H9 (cell line): ENCODE measurements at regions not wholly inside any gene's neighbourhood (a gene's known extent, or its start where the extent isn't known, plus 50 kb on each side); places are given as distances from the start of the nearest gene placed in this dataset.

ENCODE experiments used
- DNase-seq: peaks from one replicate; pipeline ENCODE4 v3.0.0-alpha.2; 2017
- H2AFZ ChIP-seq: one replicate; pipeline ENCODE4 v1.6.1; 2013; ENCODE audit warnings: mild to moderate bottlenecking, low read length, control low read depth, moderate library complexity
- H2AK5ac ChIP-seq: 2 replicates; pipeline ENCODE4 v1.6.1; 2013; ENCODE audit warnings: low read length, control low read depth, mixed read lengths; ENCODE audit not compliant: insufficient read length
- H2BK120ac ChIP-seq: one replicate; pipeline ENCODE4 v1.6.1; 2013; ENCODE audit warnings: low read depth, mild to moderate bottlenecking, low read length, control low read depth, inconsistent platforms; ENCODE audit not compliant: poor library complexity, severe bottlenecking
- H2BK12ac ChIP-seq: 2 replicates; pipeline ENCODE4 v1.6.1; 2013; ENCODE audit warnings: low read length, control low read depth, mixed read lengths, low read depth; ENCODE audit not compliant: insufficient read length
- H2BK15ac ChIP-seq: 2 replicates; pipeline ENCODE4 v1.6.1; 2013; ENCODE audit warnings: low read depth, low read length, control low read depth
- H2BK20ac ChIP-seq: one replicate; pipeline ENCODE4 v1.6.1; 2013; ENCODE audit warnings: low read depth, mild to moderate bottlenecking, low read length, control low read depth, inconsistent platforms; ENCODE audit not compliant: poor library complexity, severe bottlenecking
- H2BK5ac ChIP-seq: 2 replicates; pipeline ENCODE4 v1.6.1; 2013; ENCODE audit warnings: low read length, control low read depth, mixed read lengths; ENCODE audit not compliant: insufficient read length
- H3K14ac ChIP-seq: 2 replicates; pipeline ENCODE4 v1.6.1; 2013; ENCODE audit warnings: low read length, control low read depth; ENCODE audit not compliant: insufficient read depth
- H3K18ac ChIP-seq: 2 replicates; pipeline ENCODE4 v1.6.1; 2013; ENCODE audit warnings: low read depth, mild to moderate bottlenecking, mixed read lengths, low read length, control low read depth; ENCODE audit not compliant: insufficient read length
- H3K23ac ChIP-seq: 2 replicates; pipeline ENCODE4 v1.6.1; 2013; ENCODE audit warnings: low read length, control low read depth, mixed read lengths, low read depth; ENCODE audit not compliant: insufficient read length
- H3K23me2 ChIP-seq: 2 replicates; pipeline ENCODE4 v1.6.1; 2013; ENCODE audit warnings: low read depth, mild to moderate bottlenecking, mixed read lengths, low read length, control low read depth; ENCODE audit not compliant: insufficient read length, poor library complexity, severe bottlenecking
- H3K27ac ChIP-seq: 2 replicates; pipeline ENCODE4 v1.5.1; 2013; ENCODE audit warnings: low read length, control low read depth, mixed read lengths, low read depth; ENCODE audit not compliant: insufficient read length
- H3K27me3 ChIP-seq: 2 replicates; pipeline ENCODE4 v1.6.1; 2013; ENCODE audit warnings: low read length, control low read depth, inconsistent platforms; ENCODE audit not compliant: insufficient read depth
- H3K4ac ChIP-seq: 2 replicates; pipeline ENCODE4 v1.6.1; 2013; ENCODE audit warnings: low read depth, mild to moderate bottlenecking, control low read depth, inconsistent platforms, low read length, moderate library complexity
- H3K4me1 ChIP-seq: 2 replicates; pipeline ENCODE4 v1.6.1; 2013; ENCODE audit warnings: low read length, control low read depth, inconsistent platforms; ENCODE audit not compliant: insufficient read depth
- H3K4me2 ChIP-seq: 2 replicates; pipeline ENCODE4 v1.6.1; 2013; ENCODE audit warnings: low read length, control low read depth, mixed read lengths; ENCODE audit not compliant: insufficient read length, insufficient read depth
- H3K56ac ChIP-seq: 2 replicates; pipeline ENCODE4 v1.6.1; 2013; ENCODE audit warnings: low read depth, mild to moderate bottlenecking, mixed read lengths, low read length, control low read depth; ENCODE audit not compliant: insufficient read length
- H3K79me1 ChIP-seq: 2 replicates; pipeline ENCODE4 v1.6.1; 2013; ENCODE audit warnings: low read depth, mild to moderate bottlenecking, moderate library complexity, low read length, control low read depth, inconsistent platforms; ENCODE audit not compliant: insufficient read depth, poor library complexity, severe bottlenecking
- H3K79me2 ChIP-seq: 2 replicates; pipeline ENCODE4 v1.6.1; 2013; ENCODE audit warnings: low read length, control low read depth, inconsistent platforms; ENCODE audit not compliant: insufficient read depth
- H3K9ac ChIP-seq: 2 replicates; pipeline ENCODE4 v1.6.1; 2013; ENCODE audit warnings: low read length, control low read depth, mixed read lengths; ENCODE audit not compliant: insufficient read length; ENCODE audit errors: extremely low read depth
- H3K9me3 ChIP-seq: one replicate; pipeline ENCODE4 v1.6.1; 2013; ENCODE audit warnings: low read depth, low read length, inconsistent platforms; ENCODE audit not compliant: control insufficient read depth
- H3T11ph ChIP-seq: one replicate; pipeline ENCODE4 v1.6.1; 2013; ENCODE audit warnings: mild to moderate bottlenecking, low read length, control low read depth, inconsistent platforms
- H4K20me1 ChIP-seq: one replicate; pipeline ENCODE4 v1.6.1; 2013; ENCODE audit not compliant: control insufficient read depth, insufficient read length, insufficient read depth
- H4K5ac ChIP-seq: 2 replicates; pipeline ENCODE4 v1.6.1; 2013; ENCODE audit warnings: low read depth, mild to moderate bottlenecking, mixed read lengths, low read length, control low read depth; ENCODE audit not compliant: insufficient read length
- H4K8ac ChIP-seq: replicated peaks from 2 replicates; pipeline ENCODE4 v1.6.1; 2013; ENCODE audit warnings: low read length, control low read depth, mixed read lengths, low read depth; ENCODE audit not compliant: insufficient read length
- H4K91ac ChIP-seq: 2 replicates; pipeline ENCODE4 v1.6.1; 2013; ENCODE audit warnings: low read depth, mild to moderate bottlenecking, moderate library complexity, mixed read lengths, low read length, control low read depth; ENCODE audit not compliant: insufficient read length
- H3K27ac Mint-ChIP-seq, 3 experiments: 2 replicates in 2 of 3; 3 replicates in 1 of 3; pipeline ENCODE4 v1.8.0; 2020 to 2021; ENCODE audit warnings: mixed read lengths in 3 of 3, mild to moderate bottlenecking in 1 of 3, moderate library complexity in 1 of 3
- H3K27me3 Mint-ChIP-seq: 2 replicates; pipeline ENCODE4 v1.8.0; 2021; ENCODE audit warnings: low read depth, mild to moderate bottlenecking, moderate library complexity, mixed read lengths
- H3K36me3 Mint-ChIP-seq, 3 experiments: 2 replicates in 2 of 3; 3 replicates in 1 of 3; pipeline ENCODE4 v1.8.0; 2020 to 2021; ENCODE audit warnings: low read depth in 3 of 3, mixed read lengths in 3 of 3; ENCODE audit not compliant: insufficient read depth in 1 of 3
- H3K4me1 Mint-ChIP-seq, 2 experiments: 2 replicates each; pipeline ENCODE4 v1.8.0; 2020; ENCODE audit warnings: mixed read lengths in 2 of 2
- H3K4me3 Mint-ChIP-seq, 2 experiments: 2 replicates in 1 of 2; 3 replicates in 1 of 2; pipeline ENCODE4 v1.8.0; 2020 to 2021; ENCODE audit warnings: mild to moderate bottlenecking in 2 of 2, mixed read lengths in 2 of 2, moderate library complexity in 1 of 2
- H3K9me3 Mint-ChIP-seq, 2 experiments: 2 replicates in 1 of 2; 3 replicates in 1 of 2; pipeline ENCODE4 v1.8.0; 2020; ENCODE audit warnings: mild to moderate bottlenecking in 2 of 2, mixed read lengths in 2 of 2, moderate library complexity in 1 of 2
- WGBS: extraction: QIAGEN DNeasy Blood & Tissue Kit; methylation state at CpG from one replicate; pipeline ENCODE4 v1.1.7; 2013; ENCODE audit warnings: missing lambda C conversion rate, low lambda C conversion rate, mixed read lengths; ENCODE audit not compliant: insufficient read length; ENCODE audit errors: extremely low coverage; 5-methylcytosine and 5-hydroxymethylcytosine counted together
- TF ChIP-seq, protein P1 (sequence below): fragments of 200-600 bp; sonication (generic); conservative IDR thresholded peaks from 3 replicates; pipeline ENCODE4 v1.8.0; 2021; ENCODE audit warnings: antibody characterized with exemption, mild to moderate bottlenecking

DNA sequence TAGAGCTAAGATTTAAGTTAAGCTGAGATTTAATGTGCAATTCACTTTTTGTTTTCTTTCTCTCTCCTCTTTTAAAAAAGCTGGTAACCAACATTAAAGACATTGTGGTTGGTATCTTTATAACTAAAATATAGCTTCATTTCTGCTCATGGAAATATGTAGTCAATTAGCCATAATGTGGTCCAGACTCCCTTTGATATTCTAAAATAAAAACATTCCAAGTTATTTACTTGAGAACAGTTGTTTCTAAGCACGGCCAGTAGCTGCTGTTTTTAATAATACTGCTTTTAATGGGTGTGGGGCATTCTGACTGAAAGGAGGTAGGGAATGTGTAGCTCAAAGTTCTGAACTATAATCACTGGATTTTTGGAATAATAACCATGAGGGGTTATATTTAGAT lies 183.3 kb upstream of the FBXO11 start:
- H2BK120ac ChIP-seq, result no peak overlapping the region
- no peak overlapping the region for H4K8ac ChIP-seq
- no peak overlapping the region for H3K18ac ChIP-seq
- Mint-ChIP-seq H3K27me3 (no peaks in the 10 kb centered on the region), H3K4me3 (no peak overlapping the region), H3K9me3 (peaks cover 6 to 8% of the 10 kb centered on the region in 2 experiments; a peak in 4 of 5 replicates), H3K27ac (no peak overlapping the region; a peak in 1 of 7 replicates), H3K4me1 (peaks cover 5 to 11% of the 10 kb centered on the region in 2 experiments; a peak in 3 of 4 replicates), H3K36me3 (peaks cover 0 to 13% (median 4%) of the 10 kb centered on the region in 3 experiments; a peak in 6 of 7 replicates)
- no peak overlapping the region for H2BK15ac ChIP-seq
- no peak overlapping the region for H3T11ph ChIP-seq
- TF ChIP-seq, protein P1, sequence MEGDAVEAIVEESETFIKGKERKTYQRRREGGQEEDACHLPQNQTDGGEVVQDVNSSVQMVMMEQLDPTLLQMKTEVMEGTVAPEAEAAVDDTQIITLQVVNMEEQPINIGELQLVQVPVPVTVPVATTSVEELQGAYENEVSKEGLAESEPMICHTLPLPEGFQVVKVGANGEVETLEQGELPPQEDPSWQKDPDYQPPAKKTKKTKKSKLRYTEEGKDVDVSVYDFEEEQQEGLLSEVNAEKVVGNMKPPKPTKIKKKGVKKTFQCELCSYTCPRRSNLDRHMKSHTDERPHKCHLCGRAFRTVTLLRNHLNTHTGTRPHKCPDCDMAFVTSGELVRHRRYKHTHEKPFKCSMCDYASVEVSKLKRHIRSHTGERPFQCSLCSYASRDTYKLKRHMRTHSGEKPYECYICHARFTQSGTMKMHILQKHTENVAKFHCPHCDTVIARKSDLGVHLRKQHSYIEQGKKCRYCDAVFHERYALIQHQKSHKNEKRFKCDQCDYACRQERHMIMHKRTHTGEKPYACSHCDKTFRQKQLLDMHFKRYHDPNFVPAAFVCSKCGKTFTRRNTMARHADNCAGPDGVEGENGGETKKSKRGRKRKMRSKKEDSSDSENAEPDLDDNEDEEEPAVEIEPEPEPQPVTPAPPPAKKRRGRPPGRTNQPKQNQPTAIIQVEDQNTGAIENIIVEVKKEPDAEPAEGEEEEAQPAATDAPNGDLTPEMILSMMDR, result no peak
- no peak overlapping the region for H2AK5ac ChIP-seq
- H3K27ac ChIP-seq, result no peak overlapping the region
- H3K4me2 ChIP-seq, result no peak overlapping the region
- no peaks in the 10 kb centered on the region for H3K27me3 ChIP-seq
- no peak overlapping the region for H3K23ac ChIP-seq
- H2BK20ac ChIP-seq, result no peak overlapping the region
- WGBS, result no CpG with 5 or more reads among the region's 1 CpG
- H2AFZ ChIP-seq, result no peak overlapping the region
- H2BK12ac ChIP-seq, result no peak overlapping the region
- H3K79me1 ChIP-seq, result no peaks in the 10 kb centered on the region
- no peak overlapping the region for H4K5ac ChIP-seq
- DNase-seq, result no peak
- H2BK5ac ChIP-seq, result no peak overlapping the region
- H3K9ac ChIP-seq, result no peak overlapping the region
- H3K23me2 ChIP-seq, result no peaks in the 10 kb centered on the region
- H3K56ac ChIP-seq, result no peak overlapping the region
- no peaks in the 10 kb centered on the region for H3K9me3 ChIP-seq
- no peak overlapping the region for H3K4ac ChIP-seq
- H4K91ac ChIP-seq, result no peak overlapping the region
- H3K14ac ChIP-seq, result no peak overlapping the region
- no peaks in the 10 kb centered on the region for H3K4me1 ChIP-seq
- H4K20me1 ChIP-seq, result no peaks in the 10 kb centered on the region
- no peaks in the 10 kb centered on the region for H3K79me2 ChIP-seq
